ENCODE measurements at regions not wholly inside any gene's neighbourhood (a gene's known extent, or its start where the extent isn't known, plus 50 kb on each side); places are given as distances from the start of the nearest gene placed in this dataset.

- no peak for DNase-seq
Observed at GRCh38 chr10:71127104-71127503, 85.3 kb upstream of the UNC5B start.

GRCh38 chr10:71127773-71128172, 84.6 kb upstream of the UNC5B start:
- DNase-seq: no peak

- DNase-seq: no peak
Observed at GRCh38 chr10:71128311-71128980, 83.9 kb upstream of the UNC5B start.

- DNase-seq: no peak
Observed at GRCh38 chr10:71131096-71131495, 81.3 kb upstream of the UNC5B start.

GRCh38 chr10:71131508-71132088, 80.8 kb upstream of the UNC5B start:
- no peak for DNase-seq

GRCh38 chr10:71132321-71132810, 80.0 kb upstream of the UNC5B start:
- DNase-seq: no peak

- no peak for DNase-seq
Observed at GRCh38 chr10:71133710-71134686, 78.4 kb upstream of the UNC5B start.

GRCh38 chr10:71134732-71135211, 77.6 kb upstream of the UNC5B start:
- DNase-seq: no peak

GRCh38 chr10:71135236-71135635, 77.1 kb upstream of the UNC5B start:
- DNase-seq: no peak

- DNase-seq: no peak
Observed at GRCh38 chr10:71136036-71136721, 76.2 kb upstream of the UNC5B start.

- DNase-seq: no peak
Observed at GRCh38 chr10:71137701-71138100, 74.7 kb upstream of the UNC5B start.

- DNase-seq: no peak
Observed at GRCh38 chr10:71138166-71138830, 74.1 kb upstream of the UNC5B start.

- no peak for DNase-seq
Observed at GRCh38 chr10:71141528-71141927, 70.8 kb upstream of the UNC5B start.

GRCh38 chr10:71143170-71143569, 69.2 kb upstream of the UNC5B start:
- no peak for DNase-seq

GRCh38 chr10:71143610-71144009, 68.8 kb upstream of the UNC5B start:
- no peak for DNase-seq

GRCh38 chr10:71144824-71145223, 67.5 kb upstream of the UNC5B start:
- DNase-seq: no peak

- no peak for DNase-seq
Observed at GRCh38 chr10:71145352-71145945, 66.9 kb upstream of the UNC5B start.

GRCh38 chr10:71150796-71151195, 61.6 kb upstream of the UNC5B start:
- no peak for DNase-seq

- DNase-seq: no peak
Observed at GRCh38 chr10:71152043-71152442, 60.3 kb upstream of the UNC5B start.

- DNase-seq: no peak
Observed at GRCh38 chr10:71156436-71156835, 55.9 kb upstream of the UNC5B start.

- DNase-seq: no peak
Observed at GRCh38 chr10:71157435-71157834, 54.9 kb upstream of the UNC5B start.

- no peak for DNase-seq
Observed at GRCh38 chr10:71158251-71158650, 54.1 kb upstream of the UNC5B start.

All from stimulated activated CD4-positive, alpha-beta T cell treated with anti-CD3 and anti-CD28 coated beads, Interleukin-1b, Interleukin-23, amount 100 ng/mL, for 48 hours (primary cell).